ENCODE measurements at regions not wholly inside any gene's neighbourhood (a gene's known extent, or its start where the extent isn't known, plus 50 kb on each side); places are given as distances from the start of the nearest gene placed in this dataset.

DNA sequence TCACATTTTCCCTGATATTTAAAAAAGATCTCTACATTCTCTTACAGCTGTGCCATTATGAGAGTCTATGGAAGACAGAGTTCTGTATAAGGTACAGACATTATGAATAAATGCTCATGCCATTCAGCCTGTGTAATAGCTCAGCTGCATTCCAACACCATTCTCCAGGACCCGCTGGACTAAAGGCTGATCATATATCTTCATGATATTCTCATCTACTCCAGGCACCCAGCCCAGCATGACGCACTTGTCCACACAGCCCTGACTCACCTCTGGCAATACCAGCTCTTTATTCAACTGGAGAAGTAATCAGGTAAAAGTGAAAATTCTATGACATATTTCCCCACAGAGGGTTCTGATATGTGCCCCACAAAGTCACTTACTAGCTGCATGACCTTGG lies 437.5 kb upstream of the FGF16 start:
- H3K9me2 ChIP-seq (ENCODE audit: insufficient read depth) = no peaks in the 10 kb centered on the region
- no peak for DNase-seq (ENCODE audit: low read depth, low spot score)
- no peak overlapping the region for H3K4me3 ChIP-seq (replicated peaks in 1 of 2; ENCODE audit: low read depth in 1 of 2, low read length in 2 of 2)
- ChIA-PET CTCF (no interaction called here), POLR2A (no interaction called here), RAD21 (ENCODE audit: low non-redundant PET in 1 of 2, low total read pairs in 2 of 2, uncharacterized antibody in 2 of 2, unreplicated experiment in 2 of 2) (no interaction called here)
- no peak for ATAC-seq
- no peak overlapping the region for H3K27ac ChIP-seq (ENCODE audit: low read depth, low read length)
- no peaks in the 10 kb centered on the region for H3K27me3 ChIP-seq (ENCODE audit: insufficient read depth, low read length)
- H2AFZ ChIP-seq (ENCODE audit: low read depth, low read length, poor library complexity, severe bottlenecking) = no peak overlapping the region
- intact Hi-C loops (cut with micrococcal nuclease) = no loop called here
- H3K36me3 ChIP-seq (ENCODE audit: control insufficient read depth in 1 of 2, insufficient read depth in 2 of 2, low read length in 2 of 2) = no peaks in the 10 kb centered on the region
- H3K79me2 ChIP-seq (ENCODE audit: insufficient read depth, low read length) = no peaks in the 10 kb centered on the region
- no peak overlapping the region for H3K9ac ChIP-seq (ENCODE audit: low read length)
- H3K9me3 ChIP-seq (ENCODE audit: control insufficient read depth in 1 of 2, insufficient read depth in 1 of 2, low read depth in 1 of 2, low read length in 2 of 2) = no peaks in the 10 kb centered on the region
- no peak for TF ChIP-seq ELF1 (IDR thresholded peaks at IDR 0.05; ENCODE audit: borderline replicate concordance, low read depth)
- no peak for TF ChIP-seq POLR2A (IDR thresholded peaks at IDR 0.05; ENCODE audit: borderline replicate concordance, extremely low read depth, insufficient read depth, insufficient read length)
- TF ChIP-seq RAD21 (IDR thresholded peaks at IDR 0.05; ENCODE audit: low read depth) = no peak
- no peak for TF ChIP-seq CBX3 (IDR thresholded peaks at IDR 0.05; ENCODE audit: low read depth)
- TF ChIP-seq YY1 (IDR thresholded peaks at IDR 0.05; ENCODE audit: extremely low read depth, insufficient replicate concordance, low read depth, low read length) = no peak
- TF ChIP-seq EZH2phosphoT487 (IDR thresholded peaks at IDR 0.05; ENCODE audit: borderline replicate concordance) = no peak
- TF ChIP-seq SP1 (IDR thresholded peaks at IDR 0.05; ENCODE audit: low read depth) = no peak
- TF ChIP-seq, protein P1, sequence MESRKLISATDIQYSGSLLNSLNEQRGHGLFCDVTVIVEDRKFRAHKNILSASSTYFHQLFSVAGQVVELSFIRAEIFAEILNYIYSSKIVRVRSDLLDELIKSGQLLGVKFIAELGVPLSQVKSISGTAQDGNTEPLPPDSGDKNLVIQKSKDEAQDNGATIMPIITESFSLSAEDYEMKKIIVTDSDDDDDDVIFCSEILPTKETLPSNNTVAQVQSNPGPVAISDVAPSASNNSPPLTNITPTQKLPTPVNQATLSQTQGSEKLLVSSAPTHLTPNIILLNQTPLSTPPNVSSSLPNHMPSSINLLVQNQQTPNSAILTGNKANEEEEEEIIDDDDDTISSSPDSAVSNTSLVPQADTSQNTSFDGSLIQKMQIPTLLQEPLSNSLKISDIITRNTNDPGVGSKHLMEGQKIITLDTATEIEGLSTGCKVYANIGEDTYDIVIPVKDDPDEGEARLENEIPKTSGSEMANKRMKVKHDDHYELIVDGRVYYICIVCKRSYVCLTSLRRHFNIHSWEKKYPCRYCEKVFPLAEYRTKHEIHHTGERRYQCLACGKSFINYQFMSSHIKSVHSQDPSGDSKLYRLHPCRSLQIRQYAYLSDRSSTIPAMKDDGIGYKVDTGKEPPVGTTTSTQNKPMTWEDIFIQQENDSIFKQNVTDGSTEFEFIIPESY (IDR thresholded peaks at IDR 0.05; ENCODE audit: extremely low read depth, insufficient replicate concordance, low read length) = no peak
- TF ChIP-seq POLR2AphosphoS5 (IDR thresholded peaks at IDR 0.05; ENCODE audit: low read depth, low read length) = no peak
- TF ChIP-seq, protein P2, sequence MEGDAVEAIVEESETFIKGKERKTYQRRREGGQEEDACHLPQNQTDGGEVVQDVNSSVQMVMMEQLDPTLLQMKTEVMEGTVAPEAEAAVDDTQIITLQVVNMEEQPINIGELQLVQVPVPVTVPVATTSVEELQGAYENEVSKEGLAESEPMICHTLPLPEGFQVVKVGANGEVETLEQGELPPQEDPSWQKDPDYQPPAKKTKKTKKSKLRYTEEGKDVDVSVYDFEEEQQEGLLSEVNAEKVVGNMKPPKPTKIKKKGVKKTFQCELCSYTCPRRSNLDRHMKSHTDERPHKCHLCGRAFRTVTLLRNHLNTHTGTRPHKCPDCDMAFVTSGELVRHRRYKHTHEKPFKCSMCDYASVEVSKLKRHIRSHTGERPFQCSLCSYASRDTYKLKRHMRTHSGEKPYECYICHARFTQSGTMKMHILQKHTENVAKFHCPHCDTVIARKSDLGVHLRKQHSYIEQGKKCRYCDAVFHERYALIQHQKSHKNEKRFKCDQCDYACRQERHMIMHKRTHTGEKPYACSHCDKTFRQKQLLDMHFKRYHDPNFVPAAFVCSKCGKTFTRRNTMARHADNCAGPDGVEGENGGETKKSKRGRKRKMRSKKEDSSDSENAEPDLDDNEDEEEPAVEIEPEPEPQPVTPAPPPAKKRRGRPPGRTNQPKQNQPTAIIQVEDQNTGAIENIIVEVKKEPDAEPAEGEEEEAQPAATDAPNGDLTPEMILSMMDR (IDR thresholded peaks at IDR 0.05 in 2 of 3, conservative IDR thresholded peaks at IDR 0.05 in 1 of 3; ENCODE audit: borderline replicate concordance in 1 of 3, insufficient read depth in 1 of 3, low read depth in 2 of 3, low read length in 2 of 3) = no peak
- TF ChIP-seq, protein P3, sequence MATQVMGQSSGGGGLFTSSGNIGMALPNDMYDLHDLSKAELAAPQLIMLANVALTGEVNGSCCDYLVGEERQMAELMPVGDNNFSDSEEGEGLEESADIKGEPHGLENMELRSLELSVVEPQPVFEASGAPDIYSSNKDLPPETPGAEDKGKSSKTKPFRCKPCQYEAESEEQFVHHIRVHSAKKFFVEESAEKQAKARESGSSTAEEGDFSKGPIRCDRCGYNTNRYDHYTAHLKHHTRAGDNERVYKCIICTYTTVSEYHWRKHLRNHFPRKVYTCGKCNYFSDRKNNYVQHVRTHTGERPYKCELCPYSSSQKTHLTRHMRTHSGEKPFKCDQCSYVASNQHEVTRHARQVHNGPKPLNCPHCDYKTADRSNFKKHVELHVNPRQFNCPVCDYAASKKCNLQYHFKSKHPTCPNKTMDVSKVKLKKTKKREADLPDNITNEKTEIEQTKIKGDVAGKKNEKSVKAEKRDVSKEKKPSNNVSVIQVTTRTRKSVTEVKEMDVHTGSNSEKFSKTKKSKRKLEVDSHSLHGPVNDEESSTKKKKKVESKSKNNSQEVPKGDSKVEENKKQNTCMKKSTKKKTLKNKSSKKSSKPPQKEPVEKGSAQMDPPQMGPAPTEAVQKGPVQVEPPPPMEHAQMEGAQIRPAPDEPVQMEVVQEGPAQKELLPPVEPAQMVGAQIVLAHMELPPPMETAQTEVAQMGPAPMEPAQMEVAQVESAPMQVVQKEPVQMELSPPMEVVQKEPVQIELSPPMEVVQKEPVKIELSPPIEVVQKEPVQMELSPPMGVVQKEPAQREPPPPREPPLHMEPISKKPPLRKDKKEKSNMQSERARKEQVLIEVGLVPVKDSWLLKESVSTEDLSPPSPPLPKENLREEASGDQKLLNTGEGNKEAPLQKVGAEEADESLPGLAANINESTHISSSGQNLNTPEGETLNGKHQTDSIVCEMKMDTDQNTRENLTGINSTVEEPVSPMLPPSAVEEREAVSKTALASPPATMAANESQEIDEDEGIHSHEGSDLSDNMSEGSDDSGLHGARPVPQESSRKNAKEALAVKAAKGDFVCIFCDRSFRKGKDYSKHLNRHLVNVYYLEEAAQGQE (IDR thresholded peaks at IDR 0.05; ENCODE audit: low read depth) = no peak
- TF ChIP-seq SRF (IDR thresholded peaks at IDR 0.05; ENCODE audit: low read depth) = no peak
- TF ChIP-seq TCF7L2 (IDR thresholded peaks at IDR 0.05; ENCODE audit: borderline replicate concordance, extremely low read depth, insufficient read depth, insufficient read length) = no peak
- no peaks in the 10 kb centered on the region for H4K20me1 ChIP-seq (ENCODE audit: insufficient read depth)
- no peaks in the 10 kb centered on the region for H3K4me1 ChIP-seq (ENCODE audit: control insufficient read depth in 1 of 2, insufficient read depth in 2 of 2, low read length in 2 of 2)
- no peak overlapping the region for H3K4me2 ChIP-seq (ENCODE audit: low read length)
- no TSS peak for BruUV-seq (replicated peaks)
